Body of pancreas (tissue), 4 donors: ENCODE measurements at regions not wholly inside any gene's neighbourhood (a gene's known extent, or its start where the extent isn't known, plus 50 kb on each side); places are given as distances from the start of the nearest gene placed in this dataset.

Experiments used
- ATAC-seq: fragments of 150-250 bp; one replicate; pipeline ENCODE4 v1.9.1; 2016
- DNase-seq, 4 donors: peaks; one replicate each; pipeline ENCODE4 v3.0.0-alpha.2; 2019
- H3K27ac ChIP-seq, 4 donors: fragments of 200-600 bp; sonication (generic); 1 replicate in 3 of 4; 2 replicates in 1 of 4; pipeline versions ENCODE4 v1.5.1 to v1.6.1; 2016 to 2019; ENCODE audit warnings: mild to moderate bottlenecking in 1 of 4, mixed read lengths in 1 of 4, moderate library complexity in 1 of 4
- H3K27me3 ChIP-seq, 2 donors: fragments of 200-600 bp; sonication (generic); one replicate each; pipeline ENCODE4 v1.6.0; 2016; ENCODE audit warnings: mild to moderate bottlenecking in 1 of 2
- H3K36me3 ChIP-seq, 2 donors: fragments of 200-600 bp; sonication (generic); replicated peaks in 1 of 2; 2 replicates each; pipeline ENCODE4 v1.5.1; 2016; ENCODE audit warnings: low read depth in 2 of 2; ENCODE audit not compliant: insufficient read depth in 1 of 2
- H3K4me1 ChIP-seq: fragments of 200-600 bp; sonication (generic); one replicate; pipeline ENCODE4 v1.6.0; 2016
- H3K4me3 ChIP-seq, 2 donors: fragments of 200-600 bp; sonication (generic); 1 replicate in 1 of 2; 2 replicates in 1 of 2; pipeline ENCODE4 v1.5.1; 2016 to 2019
- H3K9me3 ChIP-seq, 3 donors: fragments of 200-600 bp; sonication (generic); 1 replicate in 2 of 3; 2 replicates in 1 of 3; pipeline ENCODE4 v1.5.1; 2016
- CTCF ChIP-seq, 7 experiments: fragments of 450-650 bp in 4 of 7; fragments of 200-600 bp in 3 of 7; sonication (generic) in 3 of 7; IDR thresholded peaks; one replicate each; pipeline ENCODE4 v1.5.1; 2016 to 2019; ENCODE audit warnings: antibody characterized with exemption in 7 of 7
- POLR2A ChIP-seq, 3 donors: fragments of 450-650 bp; IDR thresholded peaks; one replicate each; pipeline ENCODE4 v1.6.1; 2016; ENCODE audit warnings: antibody characterized with exemption in 3 of 3, mild to moderate bottlenecking in 2 of 3
- WGBS, 2 donors: methylation state at CpG; one replicate each; pipeline ENCODE4 v1.1.5; 2017; 5-methylcytosine and 5-hydroxymethylcytosine counted together
- intact Hi-C: fragments of 100-400 bp; cut with DNase I; formaldehyde crosslinking; loops from one replicate; pipeline ENCODE4 v1.15.1; 2023

- 29 to 79% methylated on average over 2 of the region's 2 CpGs for WGBS, 2 donors
- Histone ChIP-seq H3K27ac (no peak overlapping the region), H3K36me3 (no peaks in the 10 kb centered on the region), H3K4me3 (no peak overlapping the region), H3K27me3 (no peaks in the 10 kb centered on the region), H3K9me3 (no peaks in the 10 kb centered on the region), H3K4me1 (no peaks in the 10 kb centered on the region)
- DNase-seq (no peak), ATAC-seq (no peak)
- TF ChIP-seq POLR2A (IDR thresholded peaks at IDR 0.05) (no peak), CTCF (IDR thresholded peaks at IDR 0.05) (no peak)
- intact Hi-C loops = no loop called here
Measured at GRCh38 chr4:36773467-36773866, 471.1 kb upstream of the NWD2 start.

- H3K4me1 ChIP-seq = no peaks in the 10 kb centered on the region
- no peak for DNase-seq
- intact Hi-C loops = no loop called here
- H3K27me3 ChIP-seq = no peaks in the 10 kb centered on the region
- H3K36me3 ChIP-seq = no peaks in the 10 kb centered on the region
- H3K27ac ChIP-seq = no peak overlapping the region
- ATAC-seq = no peak
- TF ChIP-seq CTCF (IDR thresholded peaks at IDR 0.05) = no peak
- TF ChIP-seq POLR2A (IDR thresholded peaks at IDR 0.05) = no peak
- no peaks in the 10 kb centered on the region for H3K9me3 ChIP-seq
- H3K4me3 ChIP-seq = no peak overlapping the region
Measured at GRCh38 chr4:36775544-36775943, 469.0 kb upstream of the NWD2 start.

GRCh38 chr4:36779601-36780000 lies 464.9 kb upstream of the NWD2 start:
- ATAC-seq = no peak
- no peak for TF ChIP-seq POLR2A (IDR thresholded peaks at IDR 0.05)
- TF ChIP-seq CTCF (IDR thresholded peaks at IDR 0.05) = no peak
- intact Hi-C loops = no loop called here
- no peaks in the 10 kb centered on the region for H3K9me3 ChIP-seq
- DNase-seq = no peak
- WGBS, 2 donors = 77 to 93% methylated on average over 1 of the region's 1 CpG
- no peaks in the 10 kb centered on the region for H3K4me1 ChIP-seq
- H3K4me3 ChIP-seq = no peak overlapping the region
- H3K27ac ChIP-seq = no peak overlapping the region
- no peaks in the 10 kb centered on the region for H3K27me3 ChIP-seq
- H3K36me3 ChIP-seq = no peaks in the 10 kb centered on the region

GRCh38 chr4:36785973-36786372 lies 458.6 kb upstream of the NWD2 start:
- Histone ChIP-seq H3K27ac (no peak overlapping the region), H3K36me3 (no peaks in the 10 kb centered on the region), H3K4me3 (no peak overlapping the region), H3K9me3 (no peaks in the 10 kb centered on the region), H3K4me1 (no peaks in the 10 kb centered on the region), H3K27me3 (no peaks in the 10 kb centered on the region)
- ATAC-seq (no peak), DNase-seq (no peak)
- intact Hi-C loops = no loop called here
- WGBS, 2 donors = 43 to 45% methylated on average over 3 of the region's 3 CpGs
- TF ChIP-seq POLR2A (IDR thresholded peaks at IDR 0.05) (no peak), CTCF (IDR thresholded peaks at IDR 0.05) (no peak)

- no peaks in the 10 kb centered on the region for H3K27me3 ChIP-seq
- no peak for ATAC-seq
- no peaks in the 10 kb centered on the region for H3K4me1 ChIP-seq
- TF ChIP-seq POLR2A (IDR thresholded peaks at IDR 0.05) (no peak), CTCF (IDR thresholded peaks at IDR 0.05) (no peak)
- H3K36me3 ChIP-seq = no peaks in the 10 kb centered on the region
- WGBS, 2 donors = 44 to 69% methylated on average over 2 of the region's 2 CpGs
- no peaks in the 10 kb centered on the region for H3K9me3 ChIP-seq
- DNase-seq = no peak
- no peak overlapping the region for H3K4me3 ChIP-seq
- no peak overlapping the region for H3K27ac ChIP-seq
- intact Hi-C loops = no loop called here
Measured at GRCh38 chr4:36786519-36786918, 458.0 kb upstream of the NWD2 start.
